ENCODE measurements at regions not wholly inside any gene's neighbourhood (a gene's known extent, or its start where the extent isn't known, plus 50 kb on each side); places are given as distances from the start of the nearest gene placed in this dataset.

- TF ChIP-seq, protein P1, sequence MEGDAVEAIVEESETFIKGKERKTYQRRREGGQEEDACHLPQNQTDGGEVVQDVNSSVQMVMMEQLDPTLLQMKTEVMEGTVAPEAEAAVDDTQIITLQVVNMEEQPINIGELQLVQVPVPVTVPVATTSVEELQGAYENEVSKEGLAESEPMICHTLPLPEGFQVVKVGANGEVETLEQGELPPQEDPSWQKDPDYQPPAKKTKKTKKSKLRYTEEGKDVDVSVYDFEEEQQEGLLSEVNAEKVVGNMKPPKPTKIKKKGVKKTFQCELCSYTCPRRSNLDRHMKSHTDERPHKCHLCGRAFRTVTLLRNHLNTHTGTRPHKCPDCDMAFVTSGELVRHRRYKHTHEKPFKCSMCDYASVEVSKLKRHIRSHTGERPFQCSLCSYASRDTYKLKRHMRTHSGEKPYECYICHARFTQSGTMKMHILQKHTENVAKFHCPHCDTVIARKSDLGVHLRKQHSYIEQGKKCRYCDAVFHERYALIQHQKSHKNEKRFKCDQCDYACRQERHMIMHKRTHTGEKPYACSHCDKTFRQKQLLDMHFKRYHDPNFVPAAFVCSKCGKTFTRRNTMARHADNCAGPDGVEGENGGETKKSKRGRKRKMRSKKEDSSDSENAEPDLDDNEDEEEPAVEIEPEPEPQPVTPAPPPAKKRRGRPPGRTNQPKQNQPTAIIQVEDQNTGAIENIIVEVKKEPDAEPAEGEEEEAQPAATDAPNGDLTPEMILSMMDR (IDR thresholded peaks at IDR 0.05; ENCODE audit: insufficient read depth, low read length): no peak
- DNase-seq (ENCODE audit: low read depth): no peak
These were observed 396.0 kb upstream of the MCTP2 start for GRCh38 chr15:93835344-93835743.

GRCh38 chr15:93831641-93832040 lies 399.7 kb upstream of the MCTP2 start:
- TF ChIP-seq, protein P1 (IDR thresholded peaks at IDR 0.05; ENCODE audit: insufficient read depth, low read length): no peak
- no peak overlapping the region for H3K4me3 ChIP-seq (ENCODE audit: low read depth, low read length)
- no peak for DNase-seq (ENCODE audit: low read depth)

More at GRCh38 chr15:93835344-93835743, 396.0 kb upstream of the MCTP2 start:
- H3K4me3 ChIP-seq (ENCODE audit: low read depth, low read length): no peak overlapping the region

DNA sequence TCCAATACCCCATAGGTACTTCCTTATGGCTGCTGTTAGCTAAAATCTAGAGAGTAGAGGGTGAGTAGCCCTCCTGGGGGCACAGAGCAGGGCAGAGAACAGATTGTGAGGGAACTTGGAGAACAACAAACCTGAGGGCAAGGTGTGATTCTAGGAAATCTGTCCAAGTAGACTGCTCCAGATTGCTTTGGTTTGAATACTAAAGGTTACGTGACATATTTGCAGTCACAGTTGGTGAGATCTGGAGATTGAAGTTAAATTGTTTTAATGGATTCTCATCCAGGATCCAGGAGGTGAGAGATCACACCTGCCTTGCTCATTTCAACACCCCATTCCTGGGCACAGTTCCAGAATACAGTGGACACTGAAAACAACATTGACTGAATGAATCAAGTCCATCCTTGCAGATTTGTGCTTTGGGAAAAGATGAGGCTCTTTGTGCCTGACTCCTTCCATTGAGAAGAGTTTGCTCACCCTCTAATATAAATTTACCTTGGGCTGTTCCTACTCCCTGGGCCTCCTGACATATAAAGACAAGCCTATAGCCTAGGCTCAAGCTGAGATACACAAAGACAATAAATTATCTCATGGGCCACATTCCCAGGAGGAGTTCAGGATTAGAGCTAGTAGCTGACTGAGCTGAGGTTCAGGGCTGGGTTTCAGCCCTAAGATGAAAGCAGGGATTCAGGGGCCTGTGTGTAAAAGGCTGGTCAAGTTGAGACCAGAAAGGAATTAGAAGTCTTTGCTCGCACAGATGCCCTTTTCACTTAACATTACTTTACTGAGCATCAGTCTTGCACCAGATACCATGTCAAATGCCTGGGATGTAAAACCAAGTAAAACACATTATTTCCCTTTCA lies 400.9 kb upstream of the MCTP2 start:
- H3K4me3 ChIP-seq (ENCODE audit: low read depth, low read length): no peak overlapping the region
- TF ChIP-seq, protein P1 (IDR thresholded peaks at IDR 0.05; ENCODE audit: insufficient read depth, low read length): no peak
- no peak for DNase-seq (ENCODE audit: low read depth)

DNA sequence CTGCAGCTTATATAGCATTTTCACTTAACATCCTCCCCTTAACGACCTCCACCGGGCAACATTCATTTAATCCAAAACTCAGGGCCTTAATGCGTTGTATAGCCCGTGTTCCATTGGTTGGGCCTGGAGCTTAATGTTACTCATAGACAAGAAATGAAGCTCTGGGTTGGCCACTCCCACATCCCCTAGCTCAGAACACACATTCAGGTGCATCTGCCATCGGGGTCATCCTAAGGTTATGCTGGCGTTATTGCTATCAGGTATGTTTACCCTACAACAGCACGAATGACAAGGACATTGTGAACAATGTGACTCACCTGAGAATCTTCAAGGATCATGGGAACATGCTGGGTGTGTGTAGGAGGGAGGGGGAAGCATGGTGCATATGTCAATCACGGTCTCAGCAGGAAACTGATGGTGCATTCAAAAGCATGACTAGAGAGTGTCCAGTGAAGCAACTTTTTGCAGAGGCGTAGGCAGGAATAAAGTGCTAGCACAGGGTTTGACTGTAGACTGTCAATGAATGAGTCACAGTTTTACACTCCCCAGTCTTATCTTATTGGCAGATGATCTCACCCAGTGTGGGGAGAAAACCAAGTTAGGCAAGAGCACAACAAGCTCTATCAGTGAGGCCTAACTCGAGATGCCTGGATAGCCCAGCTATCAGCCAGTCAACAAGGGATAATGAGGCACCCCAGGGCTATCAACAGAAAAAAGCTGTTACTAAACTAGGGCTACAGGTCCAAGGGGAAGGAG lies 402.1 kb upstream of the MCTP2 start:
- no peak overlapping the region for H3K4me3 ChIP-seq (ENCODE audit: low read depth, low read length)
- DNase-seq (ENCODE audit: low read depth): peak; percentile 88
- TF ChIP-seq, protein P1 (IDR thresholded peaks at IDR 0.05; ENCODE audit: insufficient read depth, low read length): no peak

DNA sequence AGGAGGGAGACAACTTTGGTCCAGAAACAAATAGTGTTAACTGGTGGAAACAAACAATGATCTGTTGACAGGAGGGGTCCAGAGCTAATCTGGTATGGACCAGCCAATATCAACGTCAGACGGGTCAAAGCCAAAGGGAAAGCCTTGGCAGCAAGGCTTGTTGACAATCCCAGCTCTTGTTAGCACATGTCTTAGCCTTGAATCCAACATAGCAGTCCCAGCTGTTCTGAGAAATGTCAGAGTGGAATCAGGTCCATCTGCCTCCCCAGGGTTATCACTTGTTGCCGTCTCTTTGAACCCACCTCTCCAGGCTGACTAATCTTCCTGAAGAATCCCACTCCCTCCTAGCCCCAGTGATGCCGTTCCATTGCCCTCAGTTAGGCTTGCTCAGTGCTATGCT lies 404.6 kb upstream of the MCTP2 start:
- no peak overlapping the region for H3K4me3 ChIP-seq (ENCODE audit: low read depth, low read length)
- TF ChIP-seq, protein P1 (IDR thresholded peaks at IDR 0.05; ENCODE audit: insufficient read depth, low read length): no peak
- no peak for DNase-seq (ENCODE audit: low read depth)

GRCh38 chr15:93826293-93826692 lies 405.1 kb upstream of the MCTP2 start:
- DNase-seq (ENCODE audit: low read depth): no peak
- TF ChIP-seq, protein P1 (IDR thresholded peaks at IDR 0.05; ENCODE audit: insufficient read depth, low read length): no peak
- H3K4me3 ChIP-seq (ENCODE audit: low read depth, low read length): no peak overlapping the region
